OCI-LY1 (cell line): ENCODE measurements at regions not wholly inside any gene's neighbourhood (a gene's known extent, or its start where the extent isn't known, plus 50 kb on each side); places are given as distances from the start of the nearest gene placed in this dataset.

Experiments used
- EZH2 ChIP-seq: fragments of 200-600 bp; sonication (generic), shearing (Covaris generic); IDR thresholded peaks from 2 replicates; pipeline ENCODE4 v1.8.0; 2017; ENCODE audit warnings: borderline replicate concordance, mixed run types, mild to moderate bottlenecking, antibody characterized with exemption, low read length, moderate library complexity, mixed read lengths
- TF ChIP-seq, protein P1 (sequence below): fragments of 200-600 bp; sonication (generic), shearing (Covaris generic); IDR thresholded peaks from 2 replicates; pipeline ENCODE4 v1.5.1; 2017; ENCODE audit warnings: mild to moderate bottlenecking, antibody characterized with exemption, low read length, moderate library complexity, mixed read lengths

DNA sequence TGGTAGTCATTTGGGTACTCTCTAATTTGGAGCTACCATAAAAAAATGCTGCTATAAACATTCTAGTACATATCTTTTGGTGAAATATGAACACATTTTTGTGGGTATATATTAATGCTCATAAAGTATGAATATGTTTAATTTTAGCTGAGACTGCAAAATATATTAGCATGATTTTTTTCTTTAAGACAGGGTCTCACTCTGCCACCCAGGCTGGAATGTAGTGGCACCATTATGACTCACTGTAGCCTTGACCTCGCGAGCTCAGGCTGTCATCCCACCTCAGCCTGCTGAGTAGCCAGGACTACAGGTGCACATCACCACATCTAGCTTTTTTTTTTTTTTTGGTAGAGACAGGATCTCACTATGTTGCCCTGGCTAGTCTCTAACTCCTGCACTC is 371.7 kb downstream of the SOX9 start:
- TF ChIP-seq, protein P1, sequence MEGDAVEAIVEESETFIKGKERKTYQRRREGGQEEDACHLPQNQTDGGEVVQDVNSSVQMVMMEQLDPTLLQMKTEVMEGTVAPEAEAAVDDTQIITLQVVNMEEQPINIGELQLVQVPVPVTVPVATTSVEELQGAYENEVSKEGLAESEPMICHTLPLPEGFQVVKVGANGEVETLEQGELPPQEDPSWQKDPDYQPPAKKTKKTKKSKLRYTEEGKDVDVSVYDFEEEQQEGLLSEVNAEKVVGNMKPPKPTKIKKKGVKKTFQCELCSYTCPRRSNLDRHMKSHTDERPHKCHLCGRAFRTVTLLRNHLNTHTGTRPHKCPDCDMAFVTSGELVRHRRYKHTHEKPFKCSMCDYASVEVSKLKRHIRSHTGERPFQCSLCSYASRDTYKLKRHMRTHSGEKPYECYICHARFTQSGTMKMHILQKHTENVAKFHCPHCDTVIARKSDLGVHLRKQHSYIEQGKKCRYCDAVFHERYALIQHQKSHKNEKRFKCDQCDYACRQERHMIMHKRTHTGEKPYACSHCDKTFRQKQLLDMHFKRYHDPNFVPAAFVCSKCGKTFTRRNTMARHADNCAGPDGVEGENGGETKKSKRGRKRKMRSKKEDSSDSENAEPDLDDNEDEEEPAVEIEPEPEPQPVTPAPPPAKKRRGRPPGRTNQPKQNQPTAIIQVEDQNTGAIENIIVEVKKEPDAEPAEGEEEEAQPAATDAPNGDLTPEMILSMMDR, result no peak
- TF ChIP-seq EZH2, result no peak
